ENCODE measurements at regions not wholly inside any gene's neighbourhood (a gene's known extent, or its start where the extent isn't known, plus 50 kb on each side); places are given as distances from the start of the nearest gene placed in this dataset.

GRCh38 chr2:133809485-133809884 lies 241.2 kb upstream of the NCKAP5 start:
- no peak for TF ChIP-seq CTCF (IDR thresholded peaks at IDR 0.05)

GRCh38 chr2:133810559-133810958 lies 242.3 kb upstream of the NCKAP5 start:
- no peak for TF ChIP-seq CTCF (IDR thresholded peaks at IDR 0.05)

GRCh38 chr2:133811409-133812125 lies 243.3 kb upstream of the NCKAP5 start:
- TF ChIP-seq CTCF (IDR thresholded peaks at IDR 0.05): no peak

- no peak for TF ChIP-seq CTCF (IDR thresholded peaks at IDR 0.05)
Observed at GRCh38 chr2:133812826-133813617, 244.8 kb upstream of the NCKAP5 start.

GRCh38 chr2:133814890-133815289 lies 246.6 kb upstream of the NCKAP5 start:
- TF ChIP-seq CTCF (IDR thresholded peaks at IDR 0.05): no peak

- no peak for TF ChIP-seq CTCF (IDR thresholded peaks at IDR 0.05)
Observed at GRCh38 chr2:133816037-133816436, 247.8 kb upstream of the NCKAP5 start.

GRCh38 chr2:133817680-133818566 lies 249.7 kb upstream of the NCKAP5 start:
- TF ChIP-seq CTCF (IDR thresholded peaks at IDR 0.05): no peak
